Spleen (tissue), 7 donors: ENCODE measurements at regions not wholly inside any gene's neighbourhood (a gene's known extent, or its start where the extent isn't known, plus 50 kb on each side); places are given as distances from the start of the nearest gene placed in this dataset.

Experiments
- CTCF ChIP-seq, 11 experiments: fragments of 200-600 bp in 7 of 11; fragments of 450-650 bp in 4 of 11; sonication (generic) in 4 of 11; IDR thresholded peaks in 8 of 11; conservative IDR thresholded peaks in 3 of 11; 1 replicate in 7 of 11; 2 replicates in 4 of 11; pipeline versions ENCODE4 v1.4.0 to v1.8.0; 2016 to 2021; ENCODE audit warnings: antibody characterized with exemption in 11 of 11, inconsistent platforms in 4 of 11, mild to moderate bottlenecking in 1 of 11
- POLR2A ChIP-seq, 3 donors: fragments of 450-650 bp; IDR thresholded peaks; one replicate each; pipeline ENCODE4 v1.5.1; 2017; ENCODE audit warnings: antibody characterized with exemption in 3 of 3, mild to moderate bottlenecking in 1 of 3
- donor health status: DM: no; HTN: no; CAD: no; lungs with moderate emphysema.
- donor health status: DM: no; HTN: no; CAD: no.
- donor health status: DM: no; HTN: no; CAD: no.

- no peak for TF ChIP-seq CTCF (IDR thresholded peaks at IDR 0.05 in 8 of 11, conservative IDR thresholded peaks at IDR 0.05 in 3 of 11)
- no peak for TF ChIP-seq POLR2A (IDR thresholded peaks at IDR 0.05)
These were observed 211.3 kb upstream of the HAAO start for GRCh38 chr2:43003702-43004101.
